Naive thymus-derived CD4-positive, alpha-beta T cell (primary cell): ENCODE measurements at regions not wholly inside any gene's neighbourhood (a gene's known extent, or its start where the extent isn't known, plus 50 kb on each side); places are given as distances from the start of the nearest gene placed in this dataset.

Source experiments
- ATAC-seq: fragments of 150-1000 bp; cut with Tn5 transposase; 2 replicates; pipeline ENCODE4 v1.10.0; 2021; ENCODE audit warnings: mild to moderate bottlenecking, moderate library complexity
- CTCF ChIA-PET: fragments of 350-600 bp; sonication (Branson Sonifier 250); formaldehyde crosslinking; loops from one replicate; lab custom pipeline; 2021; ENCODE audit warnings: antibody characterized with exemption; lab: Charles Lee
- POLR2A ChIA-PET: fragments of 350-600 bp; sonication (Branson Sonifier 250); formaldehyde crosslinking; loops from one replicate; lab custom pipeline; 2021; ENCODE audit warnings: antibody characterized with exemption, inconsistent platforms; lab: Charles Lee
- DNase-seq, 9 donors: peaks; one replicate each; pipeline versions ENCODE4 v3.0.0 to v3.0.0-alpha.2; 2020 to 2022; ENCODE audit warnings: mixed read lengths in 1 of 9
- H3K27ac ChIP-seq: one replicate; pipeline ENCODE4 v1.7.0; 2013; ENCODE audit warnings: mild to moderate bottlenecking, low read depth, low read length, moderate library complexity
- H3K27me3 ChIP-seq, 2 donors: one replicate each; pipeline ENCODE4 v1.7.0; 2013; ENCODE audit warnings: low read length in 2 of 2, mild to moderate bottlenecking in 2 of 2, moderate library complexity in 2 of 2; ENCODE audit not compliant: control insufficient read depth in 2 of 2, insufficient read depth in 2 of 2
- H3K36me3 ChIP-seq, 3 experiments: 1 replicate in 2 of 3; 2 replicates in 1 of 3; pipeline ENCODE4 v1.7.0; 2013; ENCODE audit warnings: low read length in 3 of 3, mild to moderate bottlenecking in 3 of 3, moderate library complexity in 1 of 3; ENCODE audit not compliant: insufficient read depth in 3 of 3, control insufficient read depth in 2 of 3
- H3K4me1 ChIP-seq, 2 donors: one replicate each; pipeline ENCODE4 v1.7.0; 2013; ENCODE audit warnings: low read length in 2 of 2, mild to moderate bottlenecking in 2 of 2, moderate library complexity in 1 of 2; ENCODE audit not compliant: control insufficient read depth in 2 of 2, insufficient read depth in 2 of 2
- H3K4me3 ChIP-seq: 2 replicates; pipeline ENCODE4 v1.7.0; 2013; ENCODE audit warnings: mild to moderate bottlenecking, low read length
- H3K9me3 ChIP-seq, 3 experiments: 1 replicate in 2 of 3; 2 replicates in 1 of 3; pipeline ENCODE4 v1.7.0; 2013; ENCODE audit warnings: low read length in 3 of 3; ENCODE audit not compliant: control insufficient read depth in 2 of 3
- H3K27ac Mint-ChIP-seq, 9 donors: one replicate each; pipeline ENCODE4 v1.8.0; 2020 to 2022; ENCODE audit warnings: mixed read lengths in 9 of 9, mild to moderate bottlenecking in 8 of 9, moderate library complexity in 5 of 9, inconsistent platforms in 2 of 9
- H3K27me3 Mint-ChIP-seq, 5 donors: one replicate each; pipeline ENCODE4 v1.8.0; 2021 to 2022; ENCODE audit warnings: mixed read lengths in 5 of 5, mild to moderate bottlenecking in 1 of 5
- H3K36me3 Mint-ChIP-seq, 5 donors: one replicate each; pipeline ENCODE4 v1.8.0; 2020 to 2022; ENCODE audit warnings: mixed read lengths in 5 of 5, mild to moderate bottlenecking in 3 of 5, inconsistent platforms in 1 of 5
- H3K4me1 Mint-ChIP-seq, 7 donors: one replicate each; pipeline ENCODE4 v1.8.0; 2020 to 2022; ENCODE audit warnings: mixed read lengths in 7 of 7, mild to moderate bottlenecking in 3 of 7, inconsistent platforms in 1 of 7
- H3K4me3 Mint-ChIP-seq, 10 donors: one replicate each; pipeline ENCODE4 v1.8.0; 2020 to 2022; ENCODE audit warnings: mild to moderate bottlenecking in 10 of 10, mixed read lengths in 10 of 10, moderate library complexity in 6 of 10, inconsistent platforms in 2 of 10
- H3K9me3 Mint-ChIP-seq, 11 donors: one replicate each; pipeline ENCODE4 v1.8.0; 2020 to 2022; ENCODE audit warnings: mixed read lengths in 11 of 11, mild to moderate bottlenecking in 4 of 11, inconsistent platforms in 1 of 11, moderate library complexity in 1 of 11
- intact Hi-C, 2 donors: fragments of 100-400 bp; cut with micrococcal nuclease; formaldehyde crosslinking; loops; one replicate each; pipeline ENCODE4 v1.15.1; 2023

GRCh38 chr13:76656500-76656899 lies 229.7 kb downstream of the KCTD12 start:
- Mint-ChIP-seq H3K4me3 (no peak overlapping the region), H3K36me3 (no peaks in the 10 kb centered on the region), H3K27ac (no peak overlapping the region), H3K9me3 (no peaks in the 10 kb centered on the region), H3K27me3 (peaks cover under 1 to 37% (median 11%) of the 10 kb centered on the region in 5 donors), H3K4me1 (peaks cover 0 to 3% (median 0%) of the 10 kb centered on the region in 7 donors)
- POLR2A ChIA-PET: no interaction called here
- ATAC-seq (no peak), DNase-seq (no peak)
- H3K4me1 ChIP-seq: no peaks in the 10 kb centered on the region
- no peaks in the 10 kb centered on the region for H3K27me3 ChIP-seq
- intact Hi-C loops: no loop called here
- CTCF ChIA-PET: interaction anchor here (1.1 kb wide), 1 partner anchor 13 kb away, joined by 3 read pairs; no protein-coding TSS in a partner anchor
- no peaks in the 10 kb centered on the region for H3K36me3 ChIP-seq
- no peak overlapping the region for H3K4me3 ChIP-seq
- no peaks in the 10 kb centered on the region for H3K9me3 ChIP-seq
- H3K27ac ChIP-seq: no peak overlapping the region

- intact Hi-C loops: no loop called here
- no peaks in the 10 kb centered on the region for H3K9me3 Mint-ChIP-seq
Observed at GRCh38 chr13:76656056-76656455, 230.1 kb downstream of the KCTD12 start.

GRCh38 chr13:76654263-76654662 lies 231.9 kb downstream of the KCTD12 start:
- peaks cover 0 to 51% (median 17%) of the 10 kb centered on the region in 5 donors for H3K27me3 Mint-ChIP-seq

More at GRCh38 chr13:76656056-76656455, 230.1 kb downstream of the KCTD12 start:
- Mint-ChIP-seq H3K27me3 (peaks cover 0 to 41% (median 11%) of the 10 kb centered on the region in 5 donors), H3K27ac (no peak overlapping the region), H3K36me3 (no peaks in the 10 kb centered on the region), H3K4me1 (peaks cover 0 to 3% (median 0%) of the 10 kb centered on the region in 7 donors), H3K4me3 (no peak overlapping the region)
- Histone ChIP-seq H3K4me1 (no peaks in the 10 kb centered on the region), H3K4me3 (no peak overlapping the region), H3K36me3 (no peaks in the 10 kb centered on the region), H3K9me3 (no peaks in the 10 kb centered on the region), H3K27ac (no peak overlapping the region), H3K27me3 (no peaks in the 10 kb centered on the region)
- POLR2A ChIA-PET: no interaction called here
- ATAC-seq (no peak), DNase-seq (no peak)
- CTCF ChIA-PET: no interaction called here

GRCh38 chr13:76651286-76651685 lies 234.9 kb downstream of the KCTD12 start:
- Histone ChIP-seq H3K9me3 (no peaks in the 10 kb centered on the region), H3K4me1 (no peaks in the 10 kb centered on the region), H3K4me3 (no peak overlapping the region), H3K27me3 (no peaks in the 10 kb centered on the region), H3K36me3 (no peaks in the 10 kb centered on the region), H3K27ac (no peak overlapping the region)
- Mint-ChIP-seq H3K4me3 (no peak overlapping the region), H3K27ac (no peak overlapping the region), H3K27me3 (peaks cover 2 to 46% (median 30%) of the 10 kb centered on the region in 5 donors), H3K4me1 (peaks cover 0 to 3% (median 0%) of the 10 kb centered on the region in 7 donors), H3K36me3 (no peaks in the 10 kb centered on the region), H3K9me3 (peaks cover 0 to 1% (median 0%) of the 10 kb centered on the region in 11 donors)
- POLR2A ChIA-PET: no interaction called here
- CTCF ChIA-PET: no interaction called here
- no peak for ATAC-seq
- no peak for DNase-seq
- intact Hi-C loops: no loop called here

More at GRCh38 chr13:76654263-76654662, 231.9 kb downstream of the KCTD12 start:
- Mint-ChIP-seq H3K9me3 (no peaks in the 10 kb centered on the region), H3K4me1 (peaks cover 0 to 3% (median 0%) of the 10 kb centered on the region in 7 donors), H3K4me3 (no peak overlapping the region), H3K36me3 (no peaks in the 10 kb centered on the region), H3K27ac (no peak overlapping the region)
- Histone ChIP-seq H3K9me3 (no peaks in the 10 kb centered on the region), H3K27me3 (no peaks in the 10 kb centered on the region), H3K27ac (no peak overlapping the region), H3K4me1 (no peaks in the 10 kb centered on the region), H3K4me3 (no peak overlapping the region), H3K36me3 (no peaks in the 10 kb centered on the region)
- intact Hi-C loops: no loop called here
- ChIA-PET POLR2A (no interaction called here), CTCF (no interaction called here)
- no peak for ATAC-seq
- DNase-seq: no peak

GRCh38 chr13:76647550-76647949 lies 238.7 kb downstream of the KCTD12 start:
- ATAC-seq: no peak
- Mint-ChIP-seq H3K9me3 (peaks cover 0 to 1% (median 0%) of the 10 kb centered on the region in 11 donors), H3K27ac (no peak overlapping the region), H3K4me1 (no peaks in the 10 kb centered on the region), H3K36me3 (no peaks in the 10 kb centered on the region), H3K27me3 (peaks cover 2 to 55% (median 17%) of the 10 kb centered on the region in 5 donors), H3K4me3 (no peak overlapping the region)
- intact Hi-C loops: no loop called here
- Histone ChIP-seq H3K4me1 (no peaks in the 10 kb centered on the region), H3K4me3 (no peak overlapping the region), H3K27ac (no peak overlapping the region), H3K9me3 (no peaks in the 10 kb centered on the region), H3K27me3 (no peaks in the 10 kb centered on the region), H3K36me3 (no peaks in the 10 kb centered on the region)
- ChIA-PET CTCF (no interaction called here), POLR2A (no interaction called here)
- DNase-seq: no peak

- Histone ChIP-seq H3K4me3 (no peak overlapping the region), H3K36me3 (no peaks in the 10 kb centered on the region), H3K27me3 (no peaks in the 10 kb centered on the region), H3K27ac (no peak overlapping the region), H3K9me3 (no peaks in the 10 kb centered on the region), H3K4me1 (no peaks in the 10 kb centered on the region)
- DNase-seq: no peak
- Mint-ChIP-seq H3K27ac (no peak overlapping the region), H3K9me3 (peaks cover 0 to 1% (median 0%) of the 10 kb centered on the region in 11 donors), H3K36me3 (no peaks in the 10 kb centered on the region), H3K4me3 (no peak overlapping the region), H3K4me1 (no peaks in the 10 kb centered on the region), H3K27me3 (peaks cover 2 to 57% (median 20%) of the 10 kb centered on the region in 5 donors)
- ChIA-PET POLR2A (no interaction called here), CTCF (no interaction called here)
- intact Hi-C loops: no loop called here
- no peak for ATAC-seq
Observed at GRCh38 chr13:76646946-76647345, 239.3 kb downstream of the KCTD12 start.

GRCh38 chr13:76645632-76646031 lies 240.6 kb downstream of the KCTD12 start:
- no peaks in the 10 kb centered on the region for H3K36me3 ChIP-seq
- Mint-ChIP-seq H3K4me3 (no peak overlapping the region), H3K27ac (no peak overlapping the region), H3K36me3 (no peaks in the 10 kb centered on the region), H3K9me3 (peaks cover 0 to 1% (median 0%) of the 10 kb centered on the region in 11 donors), H3K4me1 (no peaks in the 10 kb centered on the region), H3K27me3 (peaks cover 2 to 48% (median 14%) of the 10 kb centered on the region in 5 donors)
- intact Hi-C loops: no loop called here
- no peaks in the 10 kb centered on the region for H3K27me3 ChIP-seq
- CTCF ChIA-PET: interaction anchor here (0.6 to 0.9 kb wide), 2 partner anchors 714 to 771 kb away, joined by 3 read pairs; no protein-coding TSS in a partner anchor
- DNase-seq (no peak), ATAC-seq (no peak)
- POLR2A ChIA-PET: no interaction called here
- H3K4me1 ChIP-seq: no peaks in the 10 kb centered on the region
- H3K4me3 ChIP-seq: no peak overlapping the region
- no peaks in the 10 kb centered on the region for H3K9me3 ChIP-seq
- no peak overlapping the region for H3K27ac ChIP-seq
